H1 (cell line): ENCODE measurements at regions not wholly inside any gene's neighbourhood (a gene's known extent, or its start where the extent isn't known, plus 50 kb on each side); places are given as distances from the start of the nearest gene placed in this dataset.

ENCODE experiments used
- CTCF ChIA-PET: fragments of 300-600 bp; sonication (Branson Sonifier 250); formaldehyde crosslinking; loops from one replicate; lab custom pipeline; 2021; ENCODE audit not compliant: partially characterized antibody; lab: Charles Lee
- POLR2A ChIA-PET: fragments of 300-600 bp; sonication (Branson Sonifier 250); formaldehyde crosslinking; loops from one replicate; lab custom pipeline; 2021; ENCODE audit warnings: inconsistent platforms; ENCODE audit not compliant: partially characterized antibody; lab: Charles Lee
- DNase-seq, 2 experiments: peaks; one replicate each; pipeline versions ENCODE4 v3.0.0 to v3.0.0-alpha.2; 2010 to 2022; ENCODE audit warnings: low spot score in 2 of 2, low read depth in 1 of 2, mixed read lengths in 1 of 2
- FAIRE-seq: peaks from 2 replicates; lab custom pipeline; 2011; peaks lifted over from hg19 to GRCh38; lab: Jason Lieb, UNC
- H2AFZ ChIP-seq: 2 replicates; pipeline ENCODE4 v1.8.1; 2012; ENCODE audit warnings: low read length, inconsistent platforms
- H2AK5ac ChIP-seq: 2 replicates; pipeline ENCODE4 v1.6.1; 2013; ENCODE audit warnings: low read depth, low read length
- H2BK120ac ChIP-seq: replicated peaks from 2 replicates; pipeline ENCODE3; 2013; ENCODE audit warnings: low read depth, low read length, inconsistent platforms
- H2BK12ac ChIP-seq: 2 replicates; pipeline ENCODE4 v1.6.1; 2013; ENCODE audit warnings: low read depth, low read length
- H2BK15ac ChIP-seq: 2 replicates; pipeline ENCODE4 v1.6.1; 2013; ENCODE audit warnings: low read length
- H2BK20ac ChIP-seq: 2 replicates; pipeline ENCODE4 v1.6.1; 2013; ENCODE audit warnings: low read length
- H2BK5ac ChIP-seq: 2 replicates; pipeline ENCODE4 v1.6.1; 2013; ENCODE audit warnings: low read depth, low read length
- H3K14ac ChIP-seq: 2 replicates; pipeline ENCODE4 v1.6.1; 2013; ENCODE audit warnings: inconsistent platforms; ENCODE audit not compliant: insufficient read length
- H3K18ac ChIP-seq: 2 replicates; pipeline ENCODE4 v1.6.1; 2013; ENCODE audit warnings: low read length; ENCODE audit errors: extremely low read depth
- H3K23ac ChIP-seq: 2 replicates; pipeline ENCODE4 v1.6.1; 2013; ENCODE audit warnings: inconsistent platforms; ENCODE audit not compliant: insufficient read length
- H3K23me2 ChIP-seq: 2 replicates; pipeline ENCODE4 v1.6.1; 2013; ENCODE audit warnings: low read depth, low read length
- H3K27ac ChIP-seq: 2 replicates; pipeline ENCODE4 v1.6.1; 2011; ENCODE audit warnings: low read depth, low read length, inconsistent platforms
- H3K27me3 ChIP-seq, 4 experiments: replicated peaks in 1 of 4; 1 replicate in 1 of 4; 2 replicates in 3 of 4; pipeline versions ENCODE4 v1.6.1 to v1.8.1; 2011 to 2013; ENCODE audit warnings: low read length in 3 of 4, mild to moderate bottlenecking in 3 of 4, inconsistent platforms in 2 of 4, mixed read lengths in 2 of 4, moderate library complexity in 1 of 4; ENCODE audit not compliant: control insufficient read depth in 3 of 4, insufficient read depth in 3 of 4; ENCODE audit errors: extremely low read depth in 1 of 4
- H3K36me3 ChIP-seq, 4 experiments: 2 replicates each; pipeline versions ENCODE4 v1.6.1 to v1.8.1; 2011 to 2013; ENCODE audit warnings: mild to moderate bottlenecking in 4 of 4, low read length in 3 of 4, moderate library complexity in 2 of 4, control low read depth in 1 of 4, inconsistent platforms in 1 of 4; ENCODE audit not compliant: insufficient read depth in 4 of 4, control insufficient read depth in 2 of 4
- H3K4ac ChIP-seq: replicated peaks from 2 replicates; pipeline ENCODE3; 2013; ENCODE audit warnings: low read length, low read depth, mixed read lengths, inconsistent platforms; ENCODE audit not compliant: insufficient read length
- H3K4me1 ChIP-seq, 4 experiments: replicated peaks in 1 of 4; 1 replicate in 1 of 4; 2 replicates in 3 of 4; pipeline versions ENCODE4 v1.6.1 to v1.8.1; 2011 to 2013; ENCODE audit warnings: low read length in 3 of 4, inconsistent platforms in 2 of 4, mixed read lengths in 1 of 4; ENCODE audit not compliant: insufficient read depth in 4 of 4, control insufficient read depth in 3 of 4
- H3K4me2 ChIP-seq, 2 experiments: 2 replicates each; pipeline versions ENCODE4 v1.6.1 to v1.8.1; 2011 to 2013; ENCODE audit warnings: low read depth in 2 of 2, low read length in 2 of 2, control low read depth in 1 of 2, inconsistent platforms in 1 of 2, mild to moderate bottlenecking in 1 of 2; ENCODE audit not compliant: insufficient read depth in 1 of 2
- H3K4me3 ChIP-seq, 4 experiments: fragments of 200-600, 300-600 bp in 1 of 4; sonication (generic), shearing (Covaris generic), sonication (Bioruptor Twin) in 1 of 4; 2 replicates each; pipeline versions ENCODE4 v1.5.1 to v1.8.1; 2011 to 2016; ENCODE audit warnings: low read length in 4 of 4, low read depth in 3 of 4, control low read depth in 2 of 4, inconsistent platforms in 2 of 4, mild to moderate bottlenecking in 2 of 4, mixed read lengths in 1 of 4, moderate library complexity in 1 of 4; ENCODE audit not compliant: insufficient read depth in 2 of 4; ENCODE audit errors: extremely low read depth in 1 of 4
- H3K56ac ChIP-seq: replicated peaks from 2 replicates; pipeline ENCODE3; 2013; ENCODE audit warnings: low read depth, mild to moderate bottlenecking, mixed read lengths, low read length, inconsistent platforms; ENCODE audit not compliant: insufficient read length
- H3K79me1 ChIP-seq: 2 replicates; pipeline ENCODE4 v1.6.1; 2013; ENCODE audit warnings: low read depth, low read length, control low read depth
- H3K79me2 ChIP-seq, 2 experiments: 2 replicates each; pipeline versions ENCODE4 v1.6.1 to v1.8.1; 2012 to 2013; ENCODE audit warnings: low read length in 2 of 2, mild to moderate bottlenecking in 2 of 2, inconsistent platforms in 1 of 2; ENCODE audit not compliant: insufficient read depth in 2 of 2, control insufficient read depth in 1 of 2
- H3K9ac ChIP-seq, 4 experiments: replicated peaks in 1 of 4; 1 replicate in 1 of 4; 2 replicates in 3 of 4; pipeline versions ENCODE4 v1.6.1 to v1.8.1; 2011 to 2013; ENCODE audit warnings: low read depth in 3 of 4, low read length in 3 of 4, control low read depth in 2 of 4, mild to moderate bottlenecking in 2 of 4, moderate library complexity in 2 of 4, inconsistent platforms in 1 of 4; ENCODE audit errors: extremely low read depth in 1 of 4
- H3K9me3 ChIP-seq, 2 experiments: 2 replicates each; pipeline versions ENCODE4 v1.6.1 to v1.8.1; 2012 to 2013; ENCODE audit warnings: mild to moderate bottlenecking in 2 of 2, moderate library complexity in 2 of 2, control low read depth in 1 of 2, inconsistent platforms in 1 of 2, low read depth in 1 of 2, low read length in 1 of 2, mixed read lengths in 1 of 2; ENCODE audit not compliant: insufficient read depth in 2 of 2
- H4K20me1 ChIP-seq, 2 experiments: replicated peaks in 1 of 2; 2 replicates each; pipeline versions ENCODE3 to v1.8.1; 2011 to 2013; ENCODE audit warnings: inconsistent platforms in 2 of 2, low read length in 2 of 2, mild to moderate bottlenecking in 1 of 2; ENCODE audit not compliant: insufficient read depth in 2 of 2, control insufficient read depth in 1 of 2
- H4K5ac ChIP-seq: 2 replicates; pipeline ENCODE4 v1.6.1; 2013; ENCODE audit warnings: low read length, low read depth, mixed read lengths, inconsistent platforms; ENCODE audit not compliant: insufficient read length
- H4K8ac ChIP-seq: 2 replicates; pipeline ENCODE4 v1.8.0; 2013; ENCODE audit warnings: mild to moderate bottlenecking, moderate library complexity, low read length, inconsistent platforms; ENCODE audit not compliant: insufficient read depth; ENCODE audit errors: extremely low read depth
- H4K91ac ChIP-seq: replicated peaks from 2 replicates; pipeline ENCODE3; 2013; ENCODE audit warnings: low read length, mixed read lengths, inconsistent platforms; ENCODE audit not compliant: insufficient read length
- BCL11A ChIP-seq, 2 experiments: IDR thresholded peaks; one replicate each; pipeline ENCODE4 v1.6.1; 2011; ENCODE audit warnings: low read depth in 2 of 2, low read length in 2 of 2, mild to moderate bottlenecking in 2 of 2
- CHD2 ChIP-seq: IDR thresholded peaks from 2 replicates; pipeline ENCODE4 v1.6.1; 2012; ENCODE audit warnings: low read length, improper control_type of control experiment
- EP300 ChIP-seq, 2 experiments: IDR thresholded peaks; 1 replicate in 1 of 2; 2 replicates in 1 of 2; pipeline ENCODE4 v1.6.1; 2011 to 2012; ENCODE audit warnings: low read depth in 2 of 2, low read length in 2 of 2, mild to moderate bottlenecking in 2 of 2, borderline replicate concordance in 1 of 2, inconsistent platforms in 1 of 2, moderate library complexity in 1 of 2
- FOSL1 ChIP-seq: IDR thresholded peaks from 2 replicates; pipeline ENCODE4 v1.6.1; 2011; ENCODE audit warnings: mild to moderate bottlenecking, low read depth, low read length, moderate library complexity; ENCODE audit not compliant: insufficient read depth
- GABPA ChIP-seq: IDR thresholded peaks from 2 replicates; pipeline ENCODE4 v1.6.1; 2011; ENCODE audit warnings: mild to moderate bottlenecking, low read length, moderate library complexity, borderline replicate concordance; ENCODE audit not compliant: insufficient read depth
- KDM5A ChIP-seq: fragments of 200-600 bp; IDR thresholded peaks from 2 replicates; pipeline ENCODE4 v1.7.1; 2012; ENCODE audit warnings: mild to moderate bottlenecking, low read length, inconsistent platforms, mixed read lengths
- NANOG ChIP-seq: IDR thresholded peaks from 2 replicates; pipeline ENCODE4 v1.6.1; 2011; ENCODE audit warnings: low read length, low read depth, mild to moderate bottlenecking, inconsistent platforms; ENCODE audit not compliant: insufficient read depth, poor library complexity, severe bottlenecking
- PHF8 ChIP-seq: fragments of 200-600 bp; sonication (generic); conservative IDR thresholded peaks from 2 replicates; pipeline ENCODE4 v1.7.1; 2012; ENCODE audit warnings: low read depth, mild to moderate bottlenecking, inconsistent platforms, low read length, moderate library complexity
- RAD21 ChIP-seq, 2 experiments: IDR thresholded peaks in 1 of 2; conservative IDR thresholded peaks in 1 of 2; 2 replicates each; pipeline ENCODE4 v1.6.1; 2011; ENCODE audit warnings: low read depth in 2 of 2, low read length in 2 of 2, improper control_type of control experiment in 1 of 2, inconsistent platforms in 1 of 2, mild to moderate bottlenecking in 1 of 2, moderate library complexity in 1 of 2
- RBBP5 ChIP-seq: IDR thresholded peaks from 2 replicates; pipeline ENCODE4 v1.7.1; 2012; ENCODE audit warnings: low read depth, mild to moderate bottlenecking, inconsistent platforms, low read length, moderate library complexity, borderline replicate concordance
- RXRA ChIP-seq: IDR thresholded peaks from 2 replicates; pipeline ENCODE4 v1.6.1; 2011; ENCODE audit warnings: low read depth, mild to moderate bottlenecking, low read length, moderate library complexity; ENCODE audit not compliant: insufficient read depth
- SRF ChIP-seq: IDR thresholded peaks from 2 replicates; pipeline ENCODE4 v1.6.1; 2011; ENCODE audit warnings: mild to moderate bottlenecking, low read depth, low read length, moderate library complexity
- YY1 ChIP-seq: IDR thresholded peaks from 2 replicates; pipeline ENCODE4 v1.6.1; 2011; ENCODE audit warnings: low read depth, mild to moderate bottlenecking, low read length
- WGBS, 2 experiments: shearing (Covaris generic) in 1 of 2; methylation state at CpG; one replicate each; pipeline versions ENCODE4 v1.1.6 to v1.1.7; 2013 to 2015; ENCODE audit warnings: low lambda C conversion rate in 2 of 2, mixed read lengths in 2 of 2, inconsistent platforms in 1 of 2, low coverage in 1 of 2, missing lambda C conversion rate in 1 of 2; ENCODE audit not compliant: insufficient replicate concordance in 2 of 2, insufficient coverage in 1 of 2, insufficient read length in 1 of 2; ENCODE audit errors: extremely low coverage in 1 of 2, missing lambda C conversion rate in 1 of 2; 5-methylcytosine and 5-hydroxymethylcytosine counted together

GRCh38 chr13:40158757-40159156 is 503.3 kb downstream of the COG6 start:
- no peaks in the 10 kb centered on the region for H3K79me2 ChIP-seq
- H4K8ac ChIP-seq, result no peak overlapping the region
- H3K4me2 ChIP-seq, result no peak overlapping the region
- no peak overlapping the region for H2AFZ ChIP-seq
- no peak overlapping the region for H3K4me3 ChIP-seq
- H3K27me3 ChIP-seq, result no peaks in the 10 kb centered on the region
- H3K56ac ChIP-seq, result no peak overlapping the region
- no peaks in the 10 kb centered on the region for H3K79me1 ChIP-seq
- H2BK12ac ChIP-seq, result no peak overlapping the region
- no peak overlapping the region for H2BK120ac ChIP-seq
- H4K20me1 ChIP-seq, result no peaks in the 10 kb centered on the region
- no peaks in the 10 kb centered on the region; a peak in 1 of 8 replicates for H3K36me3 ChIP-seq
- no peak overlapping the region for H2AK5ac ChIP-seq
- no peak overlapping the region for H3K4ac ChIP-seq
- no peak overlapping the region for H2BK15ac ChIP-seq
- no peaks in the 10 kb centered on the region for H3K9me3 ChIP-seq
- FAIRE-seq (no peak), DNase-seq (no peak)
- POLR2A ChIA-PET, result no interaction called here
- H3K4me1 ChIP-seq, result no peaks in the 10 kb centered on the region
- 86% methylated on average over 4 of the region's 4 CpGs; no CpG with 5 or more reads in 1 of the 2 experiments for WGBS, 2 experiments
- no peak overlapping the region for H4K5ac ChIP-seq
- no peak overlapping the region for H3K14ac ChIP-seq
- no peaks in the 10 kb centered on the region for H3K23me2 ChIP-seq
- H2BK20ac ChIP-seq, result no peak overlapping the region
- no peak overlapping the region for H3K27ac ChIP-seq
- H3K9ac ChIP-seq, result no peak overlapping the region
- H2BK5ac ChIP-seq, result no peak overlapping the region
- CTCF ChIA-PET, result interaction anchor here (1.0 to 1.1 kb wide), 2 partner anchors 12 to 150 kb away, joined by 3 read pairs; no protein-coding TSS in a partner anchor
- no peak overlapping the region for H3K23ac ChIP-seq
- H4K91ac ChIP-seq, result no peak overlapping the region
- H3K18ac ChIP-seq, result no peak overlapping the region
- TF ChIP-seq NANOG, result no peak
- TF ChIP-seq GABPA, result no peak
- no peak for TF ChIP-seq EP300 (IDR thresholded peaks at IDR 0.05; ENCODE audit: borderline replicate concordance in 1 of 2, low read depth in 2 of 2, low read length in 2 of 2)
- no peak for TF ChIP-seq RAD21 (IDR thresholded peaks at IDR 0.05 in 1 of 2, conservative IDR thresholded peaks at IDR 0.05 in 1 of 2; ENCODE audit: low read depth in 2 of 2, low read length in 2 of 2)
- TF ChIP-seq FOSL1, result no peak
- no peak for TF ChIP-seq RXRA
- TF ChIP-seq BCL11A (IDR thresholded peaks at IDR 0.05; ENCODE audit: low read depth in 2 of 2, low read length in 2 of 2), result no peak
- TF ChIP-seq YY1, result no peak
- TF ChIP-seq RBBP5, result no peak
- no peak for TF ChIP-seq KDM5A
- no peak for TF ChIP-seq CHD2
- no peak for TF ChIP-seq SRF
- no peak for TF ChIP-seq PHF8
